Upper lobe of left lung (tissue), 6 donors: ENCODE measurements at regions not wholly inside any gene's neighbourhood (a gene's known extent, or its start where the extent isn't known, plus 50 kb on each side); places are given as distances from the start of the nearest gene placed in this dataset.
A peak's percentile ranks its signal among the peaks of the same experiment; 100 is the strongest.

Source experiments
- ATAC-seq, 2 donors: fragments of 200-7000 bp; cut with Tn5 transposase; one replicate each; pipeline ENCODE4 v1.9.1; 2022; ENCODE audit warnings: mild to moderate bottlenecking in 2 of 2, moderate library complexity in 2 of 2; ENCODE audit not compliant: low FRiP score in 2 of 2
- DNase-seq, 2 donors: peaks; one replicate each; pipeline ENCODE4 v3.0.0-alpha.2; 2019 to 2020
- H3K27ac ChIP-seq, 4 donors: fragments of 200-600 bp; sonication (generic); one replicate each; pipeline ENCODE4 v1.5.1; 2016 to 2019
- H3K27me3 ChIP-seq, 4 donors: fragments of 200-600 bp; sonication (generic); one replicate each; pipeline ENCODE4 v1.5.1; 2017 to 2019
- H3K36me3 ChIP-seq, 4 donors: fragments of 200-600 bp; sonication (generic); one replicate each; pipeline ENCODE4 v1.5.1; 2016 to 2019
- H3K4me1 ChIP-seq, 4 donors: fragments of 200-600 bp; sonication (generic); one replicate each; pipeline ENCODE4 v1.5.1; 2018 to 2019
- H3K4me3 ChIP-seq, 4 donors: fragments of 200-600 bp; sonication (generic); one replicate each; pipeline ENCODE4 v1.5.1; 2017 to 2019; ENCODE audit warnings: mild to moderate bottlenecking in 2 of 4, moderate library complexity in 1 of 4
- H3K9me3 ChIP-seq, 4 donors: fragments of 200-600 bp; sonication (generic); one replicate each; pipeline ENCODE4 v1.5.1; 2018 to 2019
- EP300 ChIP-seq, 4 donors: sonication (generic); formaldehyde crosslinking; IDR thresholded peaks; one replicate each; pipeline ENCODE4 v1.5.1; 2017; ENCODE audit warnings: antibody characterized with exemption in 4 of 4, control low read depth in 2 of 4
- POLR2A ChIP-seq, 4 donors: fragments of 450-650 bp; IDR thresholded peaks; one replicate each; pipeline ENCODE4 v1.5.1; 2016 to 2017; ENCODE audit warnings: antibody characterized with exemption in 4 of 4, mild to moderate bottlenecking in 2 of 4
- POLR2AphosphoS5 ChIP-seq, 2 donors: sonication (generic); formaldehyde crosslinking; IDR thresholded peaks; one replicate each; pipeline ENCODE4 v1.5.1; 2017; ENCODE audit warnings: antibody characterized with exemption in 2 of 2
- WGBS, 2 donors: methylation state at CpG; one replicate each; pipeline ENCODE4 v1.1.5; 2017 to 2018; 5-methylcytosine and 5-hydroxymethylcytosine counted together
- TF ChIP-seq, protein P1 (sequence below), 6 experiments: fragments of 450-650 bp in 4 of 6; fragments of 200-600 bp in 2 of 6; sonication (generic) in 2 of 6; IDR thresholded peaks; one replicate each; pipeline ENCODE4 v1.5.1; 2016 to 2019; ENCODE audit warnings: antibody characterized with exemption in 6 of 6
- donor health status: DM: no; HTN: no; CAD: no; lungs with moderate emphysema.
- donor health status: DM: no; HTN: yes; CAD: no; lungs with severe emphysema.

DNA sequence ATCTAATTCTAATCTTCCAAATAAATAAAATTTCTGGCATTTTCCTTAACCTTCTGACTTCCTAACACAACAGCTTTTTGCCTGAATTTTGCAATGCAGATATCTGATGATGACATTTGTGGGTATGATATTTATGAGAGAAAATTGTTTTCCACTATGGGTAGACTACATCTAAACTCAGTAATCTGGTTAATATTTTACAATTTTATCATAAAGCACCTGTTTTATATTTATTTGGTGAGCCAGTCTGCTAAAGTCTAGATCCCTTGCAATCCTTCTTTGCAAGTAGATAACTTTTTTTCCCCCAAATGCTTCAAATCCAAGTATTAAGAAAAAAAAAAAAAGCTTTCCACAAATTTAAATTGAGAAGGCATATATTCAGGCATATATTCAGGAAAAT is 246.2 kb upstream of the DAB2 start:
- ATAC-seq (no peak), DNase-seq (no peak)
- Histone ChIP-seq H3K36me3 (no peaks in the 10 kb centered on the region), H3K4me3 (no peak overlapping the region), H3K9me3 (no peaks in the 10 kb centered on the region), H3K4me1 (no peaks in the 10 kb centered on the region), H3K27me3 (no peaks in the 10 kb centered on the region), H3K27ac (no peak overlapping the region)
- no peak for TF ChIP-seq POLR2AphosphoS5 (IDR thresholded peaks at IDR 0.05)

DNA sequence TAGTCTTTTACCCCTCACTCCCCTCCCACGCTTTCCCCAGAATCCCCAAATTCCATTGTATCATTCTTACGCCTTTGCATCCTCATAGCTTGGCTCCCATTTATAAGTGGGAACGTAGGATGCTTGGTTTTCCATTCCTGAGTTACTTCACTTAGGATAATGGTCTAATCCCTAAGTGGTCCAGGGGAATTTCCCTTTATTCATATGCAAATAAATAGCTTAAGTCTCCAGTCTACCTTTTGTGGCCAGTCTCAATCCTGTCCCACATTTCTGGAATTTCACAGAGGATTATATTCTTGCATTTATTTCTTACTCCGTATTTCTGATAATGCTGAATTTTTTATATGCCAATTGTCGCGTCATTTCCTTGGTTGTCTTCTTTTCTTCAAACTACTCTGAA is 245.6 kb upstream of the DAB2 start:
- 88 to 93% methylated on average over 6 of the region's 6 CpGs for WGBS, 2 donors
- Histone ChIP-seq H3K4me3 (no peak overlapping the region), H3K9me3 (no peaks in the 10 kb centered on the region), H3K27me3 (no peaks in the 10 kb centered on the region), H3K27ac (no peak overlapping the region), H3K4me1 (no peaks in the 10 kb centered on the region), H3K36me3 (no peaks in the 10 kb centered on the region)
- no peak for DNase-seq
- no peak for ATAC-seq
- TF ChIP-seq POLR2AphosphoS5 (IDR thresholded peaks at IDR 0.05) (no peak), POLR2A (IDR thresholded peaks at IDR 0.05) (no peak)
- TF ChIP-seq, protein P1, sequence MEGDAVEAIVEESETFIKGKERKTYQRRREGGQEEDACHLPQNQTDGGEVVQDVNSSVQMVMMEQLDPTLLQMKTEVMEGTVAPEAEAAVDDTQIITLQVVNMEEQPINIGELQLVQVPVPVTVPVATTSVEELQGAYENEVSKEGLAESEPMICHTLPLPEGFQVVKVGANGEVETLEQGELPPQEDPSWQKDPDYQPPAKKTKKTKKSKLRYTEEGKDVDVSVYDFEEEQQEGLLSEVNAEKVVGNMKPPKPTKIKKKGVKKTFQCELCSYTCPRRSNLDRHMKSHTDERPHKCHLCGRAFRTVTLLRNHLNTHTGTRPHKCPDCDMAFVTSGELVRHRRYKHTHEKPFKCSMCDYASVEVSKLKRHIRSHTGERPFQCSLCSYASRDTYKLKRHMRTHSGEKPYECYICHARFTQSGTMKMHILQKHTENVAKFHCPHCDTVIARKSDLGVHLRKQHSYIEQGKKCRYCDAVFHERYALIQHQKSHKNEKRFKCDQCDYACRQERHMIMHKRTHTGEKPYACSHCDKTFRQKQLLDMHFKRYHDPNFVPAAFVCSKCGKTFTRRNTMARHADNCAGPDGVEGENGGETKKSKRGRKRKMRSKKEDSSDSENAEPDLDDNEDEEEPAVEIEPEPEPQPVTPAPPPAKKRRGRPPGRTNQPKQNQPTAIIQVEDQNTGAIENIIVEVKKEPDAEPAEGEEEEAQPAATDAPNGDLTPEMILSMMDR (IDR thresholded peaks at IDR 0.05): no peak

DNA sequence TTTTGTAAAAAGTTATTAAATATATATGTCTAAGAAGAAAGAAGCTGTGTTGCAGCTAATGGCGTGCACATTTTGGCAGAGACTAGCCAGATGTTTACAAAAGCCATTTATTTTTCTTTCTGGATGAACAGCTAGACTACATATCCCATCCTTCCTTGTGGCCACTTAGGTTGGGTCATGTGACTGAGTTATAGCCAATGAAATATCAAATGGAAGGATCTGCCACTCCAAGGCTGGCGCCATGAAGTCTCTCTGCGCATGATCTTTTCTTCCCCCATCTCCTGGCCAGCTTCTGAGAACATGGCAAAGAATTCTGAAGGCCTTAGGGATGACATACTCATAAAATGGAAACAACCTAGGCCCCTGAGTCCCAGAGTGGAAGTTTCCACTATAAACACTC is 244.2 kb upstream of the DAB2 start:
- H3K36me3 ChIP-seq: no peaks in the 10 kb centered on the region
- no peak overlapping the region for H3K4me3 ChIP-seq
- TF ChIP-seq EP300 (IDR thresholded peaks at IDR 0.05): no peak
- TF ChIP-seq POLR2AphosphoS5 (IDR thresholded peaks at IDR 0.05): no peak
- TF ChIP-seq, protein P1 (IDR thresholded peaks at IDR 0.05): no peak
- no peak for TF ChIP-seq POLR2A (IDR thresholded peaks at IDR 0.05)
- ATAC-seq (no peak), DNase-seq (no peak)
- no peak overlapping the region for H3K27ac ChIP-seq
- H3K27me3 ChIP-seq: no peaks in the 10 kb centered on the region
- 93 to 95% methylated on average over 3 of the region's 3 CpGs for WGBS, 2 donors
- no peaks in the 10 kb centered on the region for H3K4me1 ChIP-seq
- no peaks in the 10 kb centered on the region for H3K9me3 ChIP-seq

DNA sequence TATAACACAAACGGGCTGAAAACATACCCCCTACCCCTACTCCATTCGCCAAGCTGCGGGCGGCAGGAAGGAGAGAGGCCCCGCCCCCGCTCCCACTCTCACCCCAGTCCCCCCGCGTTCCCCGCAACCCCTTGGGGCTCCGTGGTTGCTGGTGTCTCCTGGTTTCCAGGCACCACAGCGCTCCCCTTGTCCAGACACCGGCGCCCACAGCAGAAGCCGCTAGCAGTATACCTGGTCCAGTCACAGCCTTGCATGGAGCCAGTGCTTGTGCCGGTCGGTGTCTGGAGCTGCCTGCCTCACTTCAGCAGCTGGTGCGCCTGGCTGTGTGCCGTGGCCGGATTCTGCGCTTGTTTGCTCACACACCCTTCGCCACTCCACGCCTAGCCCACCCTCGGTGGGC is 240.5 kb upstream of the DAB2 start:
- H3K27me3 ChIP-seq: no peaks in the 10 kb centered on the region
- TF ChIP-seq POLR2AphosphoS5 (IDR thresholded peaks at IDR 0.05) (no peak), EP300 (IDR thresholded peaks at IDR 0.05) (no peak), POLR2A (IDR thresholded peaks at IDR 0.05) (no peak)
- TF ChIP-seq, protein P1 (IDR thresholded peaks at IDR 0.05): no peak
- H3K4me3 ChIP-seq: no peak overlapping the region
- DNase-seq: peak in 1 of 2 donors; percentile 70
- H3K9me3 ChIP-seq: no peaks in the 10 kb centered on the region
- H3K27ac ChIP-seq: no peak overlapping the region
- ATAC-seq: peak in 1 of 2 donors; percentile 19
- WGBS, 2 donors: 97% methylated on average over 22 to 23 of the region's 23 CpGs
- no peaks in the 10 kb centered on the region for H3K4me1 ChIP-seq
- H3K36me3 ChIP-seq: no peaks in the 10 kb centered on the region

DNA sequence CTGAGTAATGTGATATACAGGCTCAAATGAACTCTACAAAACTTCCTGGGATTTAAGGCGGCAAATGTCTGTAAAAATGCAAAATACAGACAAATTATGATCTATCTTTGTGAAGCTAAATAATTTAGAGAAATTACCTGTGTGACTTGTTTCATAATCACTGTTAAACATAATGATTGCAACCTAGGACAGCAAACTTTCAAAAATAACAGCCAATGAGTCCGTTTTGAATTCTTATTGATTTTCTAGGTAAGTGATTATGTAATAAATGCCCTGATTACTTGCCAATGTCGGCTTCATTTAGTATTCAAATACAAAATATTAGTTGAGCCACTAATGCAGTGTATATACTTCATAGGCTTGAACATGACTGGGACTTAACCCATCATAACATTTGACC is 238.2 kb upstream of the DAB2 start:
- TF ChIP-seq EP300 (IDR thresholded peaks at IDR 0.05) (no peak), POLR2A (IDR thresholded peaks at IDR 0.05) (no peak), POLR2AphosphoS5 (IDR thresholded peaks at IDR 0.05) (no peak)
- ATAC-seq (no peak), DNase-seq (no peak)
- H3K9me3 ChIP-seq: no peaks in the 10 kb centered on the region
- H3K4me1 ChIP-seq: no peaks in the 10 kb centered on the region
- WGBS, 2 donors: 87 to 91% methylated on average over 3 of the region's 3 CpGs
- H3K4me3 ChIP-seq: no peak overlapping the region
- H3K27me3 ChIP-seq: no peaks in the 10 kb centered on the region
- no peak overlapping the region for H3K27ac ChIP-seq
- no peaks in the 10 kb centered on the region for H3K36me3 ChIP-seq

DNA sequence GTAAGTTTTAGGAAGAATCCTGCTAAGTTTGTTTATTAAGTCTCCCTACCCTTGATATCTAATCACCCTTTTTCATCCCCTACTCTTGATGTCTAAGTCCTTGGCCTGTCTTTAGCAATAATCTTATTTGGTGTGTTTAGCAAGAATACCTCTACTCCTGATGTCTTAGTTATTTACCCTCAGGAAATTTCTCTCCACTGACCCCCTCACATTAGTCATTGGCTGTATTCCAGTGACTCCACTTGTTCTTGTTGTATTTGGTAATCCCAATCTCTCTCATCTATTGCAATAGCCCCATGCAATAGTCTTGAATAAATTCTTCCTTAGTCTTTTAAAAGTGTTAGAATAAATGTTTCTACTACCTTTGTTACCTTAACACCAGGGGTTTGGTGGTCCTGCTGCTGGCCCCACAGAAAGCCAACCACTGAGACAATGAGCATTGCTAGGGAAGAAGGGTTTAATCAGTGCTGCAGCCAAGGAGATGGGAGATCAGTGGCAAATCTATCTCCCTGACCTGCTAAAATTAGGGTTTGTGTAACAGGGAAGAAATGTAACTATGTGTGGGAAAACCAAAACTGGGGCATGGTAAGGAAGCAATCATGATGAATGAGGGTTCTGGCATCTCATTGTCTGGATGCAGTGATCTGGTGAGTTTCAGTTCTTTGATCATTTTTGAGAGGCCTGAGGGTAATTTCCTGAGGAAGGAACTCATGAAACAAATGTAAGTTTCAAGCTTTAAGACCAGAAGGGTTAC is 236.4 kb upstream of the DAB2 start:
- Histone ChIP-seq H3K27me3 (no peaks in the 10 kb centered on the region), H3K9me3 (no peaks in the 10 kb centered on the region), H3K36me3 (no peaks in the 10 kb centered on the region), H3K27ac (no peak overlapping the region), H3K4me3 (no peak overlapping the region), H3K4me1 (no peaks in the 10 kb centered on the region)
- ATAC-seq: no peak
- TF ChIP-seq, protein P1 (IDR thresholded peaks at IDR 0.05): no peak
- TF ChIP-seq POLR2AphosphoS5 (IDR thresholded peaks at IDR 0.05) (no peak), POLR2A (IDR thresholded peaks at IDR 0.05) (no peak), EP300 (IDR thresholded peaks at IDR 0.05) (no peak)
- no peak for DNase-seq
